Subcutaneous abdominal adipose tissue (tissue), 5 donors: ENCODE measurements at regions not wholly inside any gene's neighbourhood (a gene's known extent, or its start where the extent isn't known, plus 50 kb on each side); places are given as distances from the start of the nearest gene placed in this dataset.
A peak's percentile ranks its signal among the peaks of the same experiment; 100 is the strongest.

Source experiments
- H3K27ac ChIP-seq: one replicate; pipeline ENCODE4 v1.7.0; 2013; ENCODE audit warnings: low read depth, mild to moderate bottlenecking, inconsistent platforms, low read length, moderate library complexity
- H3K27me3 ChIP-seq, 5 donors: one replicate each; pipeline ENCODE4 v1.7.0; 2013; ENCODE audit warnings: low read length in 5 of 5, inconsistent platforms in 1 of 5; ENCODE audit not compliant: control insufficient read depth in 5 of 5, insufficient read depth in 4 of 5
- H3K36me3 ChIP-seq, 5 donors: one replicate each; pipeline ENCODE4 v1.7.0; 2013; ENCODE audit warnings: low read length in 5 of 5; ENCODE audit not compliant: control insufficient read depth in 5 of 5, insufficient read depth in 5 of 5
- H3K4me1 ChIP-seq, 5 donors: one replicate each; pipeline ENCODE4 v1.7.0; 2013; ENCODE audit warnings: low read length in 5 of 5, mild to moderate bottlenecking in 3 of 5, moderate library complexity in 1 of 5; ENCODE audit not compliant: control insufficient read depth in 5 of 5, insufficient read depth in 5 of 5
- H3K4me3 ChIP-seq, 5 donors: one replicate each; pipeline ENCODE4 v1.7.0; 2013; ENCODE audit warnings: low read length in 5 of 5, low read depth in 1 of 5
- H3K9ac ChIP-seq, 5 donors: one replicate each; pipeline ENCODE4 v1.7.0; 2013; ENCODE audit warnings: low read length in 5 of 5, mild to moderate bottlenecking in 4 of 5, moderate library complexity in 3 of 5
- H3K9me3 ChIP-seq, 5 donors: one replicate each; pipeline ENCODE4 v1.7.0; 2013; ENCODE audit warnings: low read length in 5 of 5; ENCODE audit not compliant: control insufficient read depth in 5 of 5
- donor health status: healthy.
- donor health status: healthy.
- donor health status: healthy.
- donor health status: healthy.
- donor health status: healthy.

DNA sequence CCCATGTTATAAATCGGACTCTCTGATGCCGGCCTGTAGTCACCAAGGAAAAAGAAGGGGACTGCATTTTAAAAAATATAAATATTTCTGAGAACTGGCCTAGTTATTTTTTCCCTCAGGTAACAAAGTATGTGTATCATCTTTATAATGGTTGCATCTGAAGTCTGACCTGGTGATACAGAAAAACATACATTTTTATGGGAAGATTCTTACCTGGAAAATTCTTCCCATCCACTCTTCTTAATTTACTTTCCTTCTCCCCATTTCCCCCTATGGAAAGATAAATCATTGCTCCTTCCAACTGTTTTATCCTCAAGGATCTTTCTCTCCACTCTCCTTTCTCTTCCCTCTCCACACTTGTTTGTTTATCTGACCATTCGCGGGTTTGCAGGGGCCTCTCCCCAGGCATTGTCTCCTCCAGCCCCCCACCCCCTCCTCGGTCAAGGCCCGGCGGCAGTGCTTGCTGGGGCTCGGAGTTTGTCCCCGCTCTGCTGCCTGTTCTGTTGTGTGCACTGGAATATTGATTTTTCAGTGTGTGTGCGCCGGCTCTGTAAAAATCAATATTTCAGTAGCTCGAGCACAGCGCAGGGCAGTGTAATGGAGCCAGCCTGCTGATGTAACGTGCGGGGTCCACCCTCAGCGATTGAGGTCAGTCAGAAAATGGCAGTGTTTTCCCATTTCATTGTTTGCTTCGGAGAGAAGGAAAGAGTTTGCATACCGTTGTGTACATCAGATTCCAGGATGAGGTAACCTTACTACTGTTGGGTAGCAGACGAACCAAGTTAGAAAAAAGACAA lies 199.5 kb upstream of the NFE2L3 start:
- no peaks in the 10 kb centered on the region for H3K9me3 ChIP-seq
- H3K27ac ChIP-seq, result peak overlapping the region; percentile 57
- H3K4me3 ChIP-seq, result peak overlapping the region in 4 of 5 donors; percentile 50 to 70 (median 66)
- H3K4me1 ChIP-seq, result peaks cover 2 to 27% (median 25%) of the 10 kb centered on the region in 5 donors
- H3K27me3 ChIP-seq, result no peaks in the 10 kb centered on the region
- H3K36me3 ChIP-seq, result no peaks in the 10 kb centered on the region
- H3K9ac ChIP-seq, result no peak overlapping the region

DNA sequence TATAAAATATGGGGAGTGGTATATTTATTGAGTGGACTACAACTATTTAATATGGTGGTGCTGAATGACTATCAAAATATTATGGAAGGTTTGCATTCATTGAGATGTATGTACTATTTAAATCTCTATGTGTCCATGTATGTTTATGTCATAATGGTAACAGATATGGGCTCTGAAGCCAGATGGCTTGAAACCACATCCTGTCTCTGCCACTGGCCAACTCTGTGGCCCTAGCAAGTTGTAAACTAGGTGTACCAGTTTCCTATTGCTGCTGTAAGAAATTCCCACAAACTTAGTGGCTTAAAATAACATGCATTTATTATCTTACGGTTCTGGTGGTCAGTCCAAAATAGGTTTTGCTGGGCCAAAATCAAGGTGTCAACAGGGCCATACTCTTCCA lies 198.1 kb upstream of the NFE2L3 start:
- no peak overlapping the region for H3K9ac ChIP-seq
- peaks cover 2 to 27% (median 24%) of the 10 kb centered on the region in 5 donors for H3K4me1 ChIP-seq
- no peak overlapping the region for H3K4me3 ChIP-seq
- no peak overlapping the region for H3K27ac ChIP-seq
- H3K27me3 ChIP-seq, result no peaks in the 10 kb centered on the region
- H3K9me3 ChIP-seq, result no peaks in the 10 kb centered on the region
- no peaks in the 10 kb centered on the region for H3K36me3 ChIP-seq

DNA sequence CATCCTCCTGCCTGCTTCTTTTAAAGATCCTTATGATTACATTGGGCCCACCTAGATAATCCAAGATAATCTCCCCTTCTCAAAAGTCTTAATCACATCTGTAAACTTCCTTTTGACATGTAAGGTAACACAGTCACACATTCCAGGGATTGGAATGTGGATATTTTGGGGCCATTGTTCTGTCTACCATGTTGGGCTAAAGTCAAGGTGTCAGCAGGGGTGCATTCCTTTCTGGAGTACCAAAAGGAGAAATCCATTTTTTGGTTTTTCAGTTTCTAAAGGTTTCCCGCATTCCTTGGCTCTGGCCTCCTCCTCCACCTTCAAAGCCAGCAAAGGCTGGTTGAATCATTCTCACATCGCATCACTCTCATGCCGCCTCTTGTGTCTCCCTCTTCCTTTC lies 197.6 kb upstream of the NFE2L3 start:
- no peaks in the 10 kb centered on the region for H3K9me3 ChIP-seq
- no peak overlapping the region for H3K4me3 ChIP-seq
- no peaks in the 10 kb centered on the region for H3K27me3 ChIP-seq
- H3K27ac ChIP-seq, result no peak overlapping the region
- no peaks in the 10 kb centered on the region for H3K36me3 ChIP-seq
- H3K9ac ChIP-seq, result no peak overlapping the region
- H3K4me1 ChIP-seq, result peaks cover 2 to 25% (median 20%) of the 10 kb centered on the region in 5 donors

DNA sequence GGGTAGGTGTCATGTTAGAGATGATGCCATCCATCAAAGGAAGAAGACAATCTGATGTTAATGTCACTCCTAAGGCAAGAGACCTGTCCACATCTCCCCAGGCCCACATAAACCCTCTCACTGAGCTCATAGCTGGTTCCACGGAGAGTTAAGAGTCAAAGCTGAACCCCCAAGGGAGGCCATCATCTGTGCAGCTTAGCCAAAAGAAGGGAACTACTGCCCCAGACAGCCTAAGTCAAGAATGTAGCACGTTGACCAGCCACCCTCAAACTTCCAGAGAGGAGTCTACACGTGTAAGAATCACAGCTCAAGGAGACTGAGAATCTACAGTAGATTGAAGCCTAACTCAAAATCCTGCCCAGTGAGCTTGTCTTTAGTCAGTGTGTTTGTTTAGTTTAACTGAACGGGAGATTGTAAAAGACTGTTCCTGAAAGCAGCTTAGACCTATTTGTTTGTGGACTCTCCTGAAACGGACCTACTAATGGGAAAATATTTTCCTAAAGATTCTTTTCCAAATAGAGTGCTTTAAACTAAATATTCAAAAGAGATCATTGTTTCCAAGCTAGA lies 192.7 kb upstream of the NFE2L3 start:
- H3K4me3 ChIP-seq, result no peak overlapping the region
- H3K9ac ChIP-seq, result no peak overlapping the region
- H3K36me3 ChIP-seq, result no peaks in the 10 kb centered on the region
- no peaks in the 10 kb centered on the region for H3K9me3 ChIP-seq
- no peak overlapping the region for H3K27ac ChIP-seq
- H3K4me1 ChIP-seq, result no peaks in the 10 kb centered on the region
- H3K27me3 ChIP-seq, result peaks cover 0 to 5% (median 0%) of the 10 kb centered on the region in 5 donors

DNA sequence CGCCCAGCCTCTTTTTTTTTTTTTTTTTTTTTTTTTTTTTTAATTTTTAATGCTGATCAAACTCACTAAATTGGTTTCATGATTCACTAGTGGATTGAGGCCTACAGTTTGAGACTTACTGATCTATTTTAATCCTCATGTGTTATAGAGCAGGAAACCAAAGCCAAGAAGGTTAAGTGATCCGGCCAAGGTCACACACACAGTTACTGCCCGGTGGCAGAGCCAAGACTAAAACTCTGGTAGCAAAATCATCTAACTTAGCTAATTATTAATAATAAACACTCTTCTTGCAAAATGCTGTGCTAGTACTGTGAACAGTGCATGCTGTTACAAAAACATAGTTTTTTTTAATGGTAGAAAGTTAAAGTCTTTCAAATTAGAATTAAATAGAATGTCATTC lies 188.3 kb upstream of the NFE2L3 start:
- Histone ChIP-seq H3K4me1 (no peaks in the 10 kb centered on the region), H3K9me3 (no peaks in the 10 kb centered on the region), H3K4me3 (no peak overlapping the region), H3K9ac (no peak overlapping the region), H3K36me3 (no peaks in the 10 kb centered on the region), H3K27ac (no peak overlapping the region), H3K27me3 (peaks cover 9 to 21% (median 13%) of the 10 kb centered on the region in 5 donors)

DNA sequence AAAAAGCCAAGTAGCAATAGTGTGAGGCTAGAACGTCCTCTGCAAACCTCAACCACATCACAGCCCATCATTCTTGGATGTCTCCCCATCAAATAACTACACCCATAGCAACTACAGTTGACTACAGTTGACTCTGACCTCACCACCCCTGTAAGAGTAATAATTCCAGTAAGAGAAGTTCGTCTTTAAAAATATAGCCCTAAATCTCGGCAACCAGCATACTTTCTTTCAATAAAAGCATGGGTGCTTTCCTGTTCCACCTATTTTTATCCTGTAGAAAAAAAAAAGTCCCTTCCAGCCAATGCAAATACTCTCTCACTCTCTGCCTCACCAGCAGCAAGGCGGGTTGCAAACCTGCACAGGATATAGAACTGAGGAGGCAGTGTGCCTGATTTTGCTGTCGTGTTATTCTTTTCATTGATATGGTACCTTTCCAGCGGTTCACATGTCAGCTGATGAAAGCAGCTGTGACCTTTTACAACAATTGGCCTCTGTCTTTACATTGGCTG lies 187.5 kb upstream of the NFE2L3 start:
- Histone ChIP-seq H3K9me3 (no peaks in the 10 kb centered on the region), H3K27me3 (peaks cover 11 to 23% (median 15%) of the 10 kb centered on the region in 5 donors), H3K4me1 (no peaks in the 10 kb centered on the region), H3K9ac (no peak overlapping the region), H3K27ac (no peak overlapping the region), H3K4me3 (no peak overlapping the region), H3K36me3 (no peaks in the 10 kb centered on the region)

DNA sequence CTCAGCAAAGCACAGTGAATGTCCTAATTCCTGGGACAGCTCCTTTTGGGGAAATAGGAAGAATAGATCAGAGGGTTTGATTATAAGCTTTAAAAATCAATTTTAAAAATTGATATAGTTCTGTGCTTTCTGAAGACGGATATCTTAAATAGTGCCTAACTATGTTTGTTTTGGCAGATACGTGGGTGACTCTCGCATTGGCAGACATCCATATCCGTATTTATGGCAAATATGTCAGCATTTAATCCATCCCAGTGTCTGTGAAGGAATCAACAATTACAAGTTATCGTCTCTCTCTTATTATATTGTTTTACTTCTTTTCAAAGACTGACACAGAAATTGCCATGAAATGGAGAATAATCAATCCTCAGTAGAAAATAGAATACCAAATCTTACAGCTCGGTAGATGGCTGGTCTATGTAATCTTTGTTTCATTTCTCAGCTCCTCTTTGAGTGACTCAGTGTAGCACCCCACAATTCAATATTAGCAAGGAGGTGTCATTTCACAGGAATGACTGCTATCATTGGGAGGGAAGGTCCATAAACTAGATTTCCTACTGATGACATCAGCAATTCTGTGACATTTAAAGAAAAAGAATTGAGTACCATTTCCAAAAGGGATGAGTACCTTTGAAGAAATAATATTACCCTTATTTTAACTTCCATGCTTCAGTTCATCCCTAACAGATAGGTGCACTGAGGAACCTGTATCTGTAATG lies 186.4 kb upstream of the NFE2L3 start:
- no peak overlapping the region for H3K27ac ChIP-seq
- H3K27me3 ChIP-seq, result peaks cover 11 to 23% (median 15%) of the 10 kb centered on the region in 5 donors
- no peaks in the 10 kb centered on the region for H3K36me3 ChIP-seq
- H3K9me3 ChIP-seq, result no peaks in the 10 kb centered on the region
- H3K4me3 ChIP-seq, result no peak overlapping the region
- H3K9ac ChIP-seq, result no peak overlapping the region
- H3K4me1 ChIP-seq, result no peaks in the 10 kb centered on the region

DNA sequence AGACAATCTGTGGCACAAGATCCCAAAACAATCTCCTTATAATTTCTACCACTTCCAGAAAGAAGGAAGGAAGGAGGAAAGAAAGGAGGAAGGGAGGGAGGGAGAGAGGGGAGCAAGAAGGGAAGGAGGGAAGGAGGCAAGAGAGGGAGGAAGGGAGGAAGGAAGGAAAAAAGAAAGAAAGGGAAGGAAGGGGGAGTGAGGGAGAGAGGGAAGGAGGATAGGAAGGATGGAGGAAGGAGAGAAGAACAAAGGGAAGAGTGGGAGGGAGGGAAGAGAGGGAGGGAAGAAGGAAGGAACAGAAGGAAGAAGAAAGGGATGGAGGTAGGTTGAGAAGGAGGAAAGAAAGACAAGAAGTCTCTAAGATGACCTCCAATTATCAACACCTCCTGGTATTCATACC lies 185.5 kb upstream of the NFE2L3 start:
- H3K36me3 ChIP-seq, result no peaks in the 10 kb centered on the region
- H3K9ac ChIP-seq, result no peak overlapping the region
- H3K27me3 ChIP-seq, result peaks cover 11 to 23% (median 15%) of the 10 kb centered on the region in 5 donors
- no peaks in the 10 kb centered on the region for H3K4me1 ChIP-seq
- no peak overlapping the region for H3K27ac ChIP-seq
- H3K9me3 ChIP-seq, result no peaks in the 10 kb centered on the region
- no peak overlapping the region for H3K4me3 ChIP-seq

DNA sequence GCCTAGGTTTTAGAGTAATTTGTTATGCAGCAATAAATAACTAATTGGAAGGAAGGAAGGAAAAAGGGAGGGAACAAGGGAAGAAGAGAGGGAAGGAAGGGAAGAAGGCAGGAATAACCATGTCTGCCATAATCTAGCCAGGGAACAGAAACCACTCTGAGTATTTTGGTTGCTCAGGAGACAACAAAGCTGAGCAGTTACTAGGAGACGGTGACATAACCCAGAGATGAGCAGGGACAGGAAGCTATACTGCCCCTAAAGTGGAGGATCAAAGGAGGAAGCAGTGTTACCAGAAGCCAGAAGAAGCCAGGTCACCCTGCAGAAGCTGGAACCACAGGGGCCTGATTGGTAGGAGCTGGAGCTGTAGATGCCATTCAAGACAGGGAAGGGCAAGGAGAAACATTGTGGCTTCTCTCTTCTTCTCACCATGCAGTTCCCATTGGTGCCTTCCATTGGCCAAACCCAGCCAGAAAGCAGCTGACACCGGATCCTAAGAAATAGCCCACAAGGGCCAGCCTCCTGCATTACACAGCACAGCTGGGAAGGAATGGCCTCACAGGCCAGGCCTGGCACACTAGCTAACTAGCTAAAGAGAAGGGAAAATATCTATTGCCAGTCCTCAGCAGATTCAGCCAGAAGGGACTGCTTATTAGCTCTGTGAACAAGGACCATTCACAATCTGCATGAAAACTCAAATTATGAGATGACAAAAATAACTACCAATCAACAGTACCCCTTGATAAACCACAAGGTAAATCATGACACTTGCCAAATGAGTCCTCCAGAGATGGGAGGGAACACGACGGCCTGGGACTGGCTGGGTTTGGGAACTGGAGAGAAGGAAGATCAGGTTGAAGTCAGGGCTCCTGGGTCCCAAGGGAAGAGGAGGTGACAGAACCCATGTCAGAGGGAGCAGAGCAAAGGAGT lies 184.5 kb upstream of the NFE2L3 start:
- Histone ChIP-seq H3K9me3 (no peaks in the 10 kb centered on the region), H3K36me3 (no peaks in the 10 kb centered on the region), H3K9ac (no peak overlapping the region), H3K4me1 (no peaks in the 10 kb centered on the region), H3K27ac (no peak overlapping the region), H3K4me3 (no peak overlapping the region), H3K27me3 (peaks cover 11 to 23% (median 15%) of the 10 kb centered on the region in 5 donors)
